HG03439 (cell line): ENCODE measurements at regions not wholly inside any gene's neighbourhood (a gene's known extent, or its start where the extent isn't known, plus 50 kb on each side); places are given as distances from the start of the nearest gene placed in this dataset.
"Not testable (repeated sequence)": the region's sequence is repeated elsewhere in the genome, so short reads cannot be mapped to it uniquely, and the experiment has no call there.

Experiments used
- ATAC-seq: cut with Tn5 transposase; IDR thresholded peaks from one replicate; pipeline ENCODE4 v1.9.1; 2021; ENCODE audit warnings: mild to moderate bottlenecking, moderate library complexity; ENCODE audit not compliant: unreplicated experiment

DNA sequence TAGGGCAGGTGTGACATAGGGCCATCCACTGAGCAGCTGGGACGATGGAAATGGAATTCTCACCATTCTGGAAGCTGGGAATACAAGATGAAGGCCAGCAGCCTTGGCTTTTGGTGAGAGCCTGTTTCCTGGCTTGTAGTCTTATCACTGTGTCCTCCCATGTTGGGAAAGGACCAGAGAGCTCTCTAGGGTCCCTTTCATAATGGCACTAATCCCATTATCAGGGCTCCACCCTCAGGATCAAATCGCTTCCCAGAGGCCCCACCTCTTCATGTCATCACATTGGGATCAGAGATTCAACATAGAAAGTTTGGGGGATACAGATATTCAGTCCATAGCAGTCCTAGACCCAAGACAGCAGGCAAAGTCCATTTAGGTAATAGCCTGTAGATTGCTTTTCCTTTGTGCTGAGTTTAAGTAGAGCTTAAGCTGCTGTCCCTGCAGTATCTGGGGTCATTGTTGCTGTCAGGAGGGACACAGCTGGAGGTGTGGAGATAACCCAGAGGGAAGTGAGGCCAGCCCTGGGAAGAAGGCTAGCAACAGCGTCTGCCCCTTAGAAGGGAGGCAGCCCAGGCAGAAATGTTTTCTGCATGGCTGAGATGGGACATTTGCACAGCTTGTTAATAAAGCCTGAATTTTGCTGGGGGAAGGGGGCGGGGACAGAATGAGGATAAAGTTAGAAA is 136.5 kb upstream of the GPR12 start:
- no peak for ATAC-seq

DNA sequence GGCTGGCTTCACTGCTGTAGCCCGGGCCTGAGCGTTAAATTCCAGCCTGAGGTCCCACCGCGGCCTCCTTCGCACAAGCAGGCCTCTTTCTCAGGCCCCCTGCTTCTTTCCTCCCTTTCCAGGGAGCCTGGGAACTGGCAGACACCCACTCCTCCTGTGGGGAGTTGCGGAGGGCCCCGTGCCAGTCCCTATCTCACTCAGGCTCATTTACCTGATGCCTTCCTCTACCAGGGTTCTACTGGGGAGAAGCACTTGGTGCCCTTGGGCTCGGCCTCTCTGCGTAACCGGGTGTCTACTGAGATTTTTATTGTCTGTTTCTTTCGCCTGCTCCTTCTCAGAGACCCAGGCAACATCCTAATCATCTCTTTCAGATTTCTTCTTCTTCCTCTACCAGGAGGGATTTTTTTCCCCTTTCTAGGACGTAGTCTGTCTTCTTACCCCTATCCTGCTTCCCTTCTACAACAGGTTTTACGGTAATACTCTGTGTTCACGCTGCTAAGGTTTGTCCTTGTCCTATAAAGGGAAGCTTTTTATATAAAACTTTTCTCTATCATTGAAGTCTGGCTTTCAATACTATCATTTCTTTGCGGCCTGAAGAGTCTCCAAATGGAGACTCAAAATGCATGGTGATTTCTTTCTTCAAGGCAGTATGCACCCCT is 135.4 kb upstream of the GPR12 start:
- no peak for ATAC-seq

DNA sequence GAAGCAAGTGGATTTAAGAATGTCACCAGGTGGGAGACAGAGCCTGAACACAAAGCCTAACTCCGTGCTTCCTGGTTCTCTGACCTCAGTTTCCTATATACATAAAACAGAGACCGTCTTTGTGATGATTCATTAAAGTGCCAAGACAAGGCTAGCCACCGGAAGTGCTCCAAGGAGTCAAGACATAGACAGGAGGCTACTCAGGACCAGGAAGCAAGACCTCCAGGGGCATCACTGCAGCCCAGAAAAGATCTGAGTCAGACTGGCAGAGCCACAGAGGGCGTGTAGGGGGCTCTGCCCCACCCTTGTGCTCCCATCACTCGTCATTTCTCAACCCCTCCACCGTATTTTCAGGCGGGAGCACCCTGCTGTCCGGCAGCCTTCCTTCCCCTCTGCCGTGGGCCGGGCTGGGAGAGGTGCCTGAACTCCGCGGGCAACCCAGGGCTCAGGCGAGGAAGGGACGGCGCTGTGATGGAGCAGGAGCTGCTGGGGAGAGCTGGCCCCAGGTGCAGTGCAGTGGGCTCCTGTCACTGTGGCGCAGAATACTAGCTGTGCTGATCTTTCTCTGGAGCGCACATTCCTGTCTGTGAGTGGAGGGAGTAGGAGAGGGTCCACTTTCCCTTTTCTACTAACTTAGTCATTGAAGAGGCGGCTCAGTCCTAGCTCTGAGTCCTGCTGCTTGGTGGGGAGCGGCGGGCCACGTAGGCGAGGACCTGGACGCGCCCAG is 134.7 kb upstream of the GPR12 start:
- ATAC-seq: no peak

DNA sequence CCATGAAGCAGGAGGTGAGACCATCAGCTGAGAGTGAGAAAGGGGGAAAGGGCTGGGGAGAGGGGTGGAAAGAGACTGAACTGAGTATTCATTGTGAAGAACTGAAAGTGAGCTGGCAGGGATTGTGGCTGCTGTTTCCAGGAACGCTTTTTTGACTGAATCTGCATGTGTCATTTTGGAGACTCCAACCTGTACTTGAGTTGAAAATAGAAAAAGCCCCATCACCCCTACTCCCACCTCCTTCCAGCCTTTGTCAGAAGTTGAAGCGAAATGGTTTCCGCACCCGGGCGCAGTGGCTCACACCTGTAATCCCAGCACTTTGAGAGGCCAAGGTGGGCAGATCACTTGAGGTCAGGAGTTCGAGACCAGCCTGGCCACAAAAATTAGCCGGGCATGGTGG is 128.0 kb upstream of the GPR12 start:
- no peak for ATAC-seq

DNA sequence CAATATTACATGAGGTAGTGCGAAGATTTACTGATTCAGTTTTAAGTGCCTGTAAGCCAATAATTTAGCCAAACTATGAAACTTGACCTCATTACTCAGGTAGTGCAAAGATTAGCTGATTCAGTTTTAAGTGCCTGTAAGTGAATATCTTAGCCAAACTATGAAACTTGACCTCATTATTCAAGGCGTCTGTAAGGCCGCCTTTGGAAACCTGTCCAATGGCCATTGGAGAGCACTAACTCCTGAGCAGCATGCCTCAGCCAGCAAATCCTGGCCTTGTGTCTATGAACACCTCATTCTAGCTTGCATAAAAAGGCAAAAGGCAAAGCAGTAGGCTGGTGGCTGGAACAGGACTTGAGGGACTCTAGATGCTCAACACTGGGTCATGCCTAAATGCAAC is 127.0 kb upstream of the GPR12 start:
- no peak for ATAC-seq

DNA sequence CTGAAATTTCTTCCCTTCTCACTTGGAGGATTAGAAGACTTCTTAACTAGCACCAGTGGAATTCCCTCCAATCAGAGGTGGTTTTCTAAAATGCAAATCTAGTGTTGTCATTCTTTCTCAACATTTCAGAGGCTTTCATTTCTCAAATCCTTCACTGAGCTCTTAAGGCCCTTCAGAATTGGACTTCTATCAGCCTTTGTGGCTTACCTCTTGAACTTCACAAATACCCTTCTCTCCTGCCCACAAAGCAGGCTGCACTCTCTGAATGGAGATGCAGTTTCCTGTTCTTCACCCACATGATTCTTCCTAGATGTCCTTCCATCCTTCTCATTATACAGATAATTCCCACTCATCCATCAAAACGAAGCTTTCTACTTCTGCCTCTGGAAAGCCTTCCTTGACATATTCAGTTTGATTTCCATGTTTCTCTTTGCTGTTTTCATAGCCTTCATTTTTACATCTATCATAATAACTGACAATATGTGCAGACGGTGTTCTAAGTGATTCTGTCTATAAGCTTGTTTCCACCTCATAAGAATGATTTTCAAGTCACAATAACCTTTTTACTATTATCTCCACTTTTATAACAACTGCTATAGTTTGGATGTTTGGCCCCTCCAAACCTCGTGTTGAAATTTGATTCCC is 123.1 kb upstream of the GPR12 start:
- no peak for ATAC-seq

DNA sequence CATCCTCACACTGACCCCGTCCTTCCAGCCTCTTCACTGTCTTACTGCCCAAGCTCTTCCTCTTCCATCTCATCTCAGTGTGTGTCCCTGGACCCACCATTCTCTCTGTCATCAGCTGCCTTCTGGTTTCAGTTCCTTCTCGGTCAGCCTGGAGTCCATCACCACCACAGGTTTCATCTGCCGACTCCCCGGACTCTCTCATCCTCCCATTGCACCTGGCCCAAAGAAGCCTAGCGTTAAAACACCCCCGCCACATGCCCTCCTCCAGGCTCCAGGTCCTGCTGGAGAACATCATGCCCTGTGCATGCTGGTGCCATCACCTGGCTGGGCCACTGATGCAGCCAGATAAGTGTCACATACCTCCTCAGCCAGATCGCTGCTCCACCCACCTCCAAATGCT is 122.1 kb upstream of the GPR12 start:
- no peak for ATAC-seq

DNA sequence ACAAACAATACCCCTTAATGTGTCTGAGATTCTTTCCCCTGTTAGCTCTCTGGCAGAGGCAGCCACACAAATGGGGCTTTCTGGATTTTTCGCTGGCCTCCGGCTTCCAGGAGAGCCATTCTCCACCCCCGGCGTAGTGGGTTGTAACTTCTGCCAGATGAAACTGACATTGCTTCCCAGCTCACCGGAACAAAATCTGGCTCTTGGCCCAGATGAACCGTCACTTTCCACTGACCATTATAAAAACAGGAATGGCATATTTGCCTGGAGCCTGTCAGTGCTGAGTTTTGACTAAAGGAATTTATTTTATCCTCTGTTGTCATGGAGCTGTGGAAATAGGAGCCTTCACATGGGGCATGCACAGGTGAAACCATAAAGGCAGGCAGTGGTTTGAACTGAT is 120.6 kb upstream of the GPR12 start:
- no peak for ATAC-seq

DNA sequence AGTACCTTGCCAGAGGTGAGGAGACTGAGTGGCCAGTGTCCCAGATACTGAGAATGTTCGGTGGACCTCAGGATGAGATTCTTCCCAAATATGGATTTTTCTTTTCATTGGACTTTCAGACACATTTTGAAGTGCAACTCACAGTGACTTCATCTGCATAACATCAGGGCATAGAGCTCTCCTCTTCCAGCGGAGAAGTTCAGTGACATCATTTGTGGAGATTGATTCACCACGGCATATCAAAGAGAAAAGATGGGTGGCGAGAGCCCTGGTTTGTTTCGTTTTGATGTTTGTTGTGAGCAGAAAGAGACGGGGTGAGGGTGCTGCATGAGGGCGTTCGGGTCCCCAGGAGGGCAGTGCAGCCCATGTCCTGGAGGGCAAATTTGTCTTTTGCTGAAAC is 120.1 kb upstream of the GPR12 start:
- ATAC-seq: no peak

DNA sequence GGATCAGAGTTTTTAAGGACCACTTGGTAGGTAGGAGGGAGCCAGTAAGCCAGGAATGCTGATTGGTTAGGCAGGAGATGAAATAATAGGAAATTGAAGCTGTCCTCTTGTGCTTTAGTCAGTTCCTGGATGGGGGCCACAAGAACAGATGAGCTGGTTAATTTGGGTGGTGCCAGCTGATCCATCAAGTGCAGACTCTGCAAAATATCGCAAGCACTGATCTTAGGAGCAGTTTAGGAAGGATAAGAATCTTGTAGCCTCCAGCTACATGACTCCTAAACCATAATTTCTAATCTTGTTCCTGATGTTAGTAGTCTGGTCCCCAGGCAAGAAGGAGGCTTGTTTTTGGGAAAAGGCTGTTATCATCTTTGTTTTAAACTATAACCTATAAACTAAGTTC is 117.9 kb upstream of the GPR12 start:
- ATAC-seq: no peak

DNA sequence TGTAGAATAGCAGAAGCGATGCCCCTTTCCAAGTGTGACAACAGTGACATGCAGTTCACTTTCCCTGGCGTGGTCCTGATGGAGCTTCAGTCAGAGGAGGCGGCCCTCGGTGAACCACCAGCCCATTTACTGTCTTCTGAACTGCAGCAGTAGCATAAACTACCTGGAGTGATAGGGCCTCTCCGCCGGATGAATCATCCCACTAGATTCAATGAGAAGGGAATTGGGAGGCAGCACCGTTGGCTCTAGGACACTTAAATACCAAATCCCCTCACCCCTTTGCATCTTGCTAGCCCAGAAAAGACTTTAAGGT is 112.8 kb upstream of the GPR12 start:
- ATAC-seq: no peak

DNA sequence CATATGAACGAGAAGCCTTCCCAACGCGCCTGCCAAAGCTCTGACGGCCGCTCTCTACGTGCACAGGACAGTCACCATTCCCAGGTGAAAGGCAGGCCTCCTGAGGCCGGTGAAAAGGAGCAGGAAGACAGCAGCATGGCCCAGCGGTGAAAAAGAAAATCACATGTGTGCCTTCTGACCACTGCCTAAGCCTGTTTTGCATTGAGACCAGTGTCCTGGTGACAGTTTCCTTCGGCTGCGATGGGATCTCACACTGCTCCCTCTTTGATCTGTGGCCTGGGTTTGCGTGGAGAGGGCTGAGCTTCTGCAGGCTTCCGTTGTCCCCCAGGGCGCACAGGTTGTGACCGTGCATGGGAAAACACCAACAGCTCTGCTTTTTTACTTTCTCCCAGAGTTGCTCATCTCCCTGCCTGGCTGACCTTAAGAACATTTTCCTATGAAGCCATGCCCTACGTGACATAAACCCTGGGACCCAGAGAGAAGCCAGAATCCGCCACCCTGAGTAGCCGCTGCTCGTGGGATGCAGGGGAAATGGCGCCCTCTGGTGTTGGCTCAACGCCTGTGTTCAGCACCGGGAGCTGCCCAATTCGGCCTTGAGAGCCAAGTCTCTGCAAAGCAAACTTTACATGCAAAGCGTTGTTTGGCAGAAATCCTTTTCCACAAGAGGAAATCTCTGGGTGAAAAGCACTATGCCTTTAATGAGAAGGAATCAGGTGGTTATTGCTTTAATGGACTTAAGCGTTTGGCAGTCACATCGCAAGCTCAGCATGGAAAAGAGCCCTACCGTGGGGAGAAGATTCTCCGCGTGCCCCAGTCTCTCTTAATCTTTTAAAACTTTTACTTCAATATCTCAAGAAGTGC is 112.2 kb upstream of the GPR12 start:
- no peak for ATAC-seq

DNA sequence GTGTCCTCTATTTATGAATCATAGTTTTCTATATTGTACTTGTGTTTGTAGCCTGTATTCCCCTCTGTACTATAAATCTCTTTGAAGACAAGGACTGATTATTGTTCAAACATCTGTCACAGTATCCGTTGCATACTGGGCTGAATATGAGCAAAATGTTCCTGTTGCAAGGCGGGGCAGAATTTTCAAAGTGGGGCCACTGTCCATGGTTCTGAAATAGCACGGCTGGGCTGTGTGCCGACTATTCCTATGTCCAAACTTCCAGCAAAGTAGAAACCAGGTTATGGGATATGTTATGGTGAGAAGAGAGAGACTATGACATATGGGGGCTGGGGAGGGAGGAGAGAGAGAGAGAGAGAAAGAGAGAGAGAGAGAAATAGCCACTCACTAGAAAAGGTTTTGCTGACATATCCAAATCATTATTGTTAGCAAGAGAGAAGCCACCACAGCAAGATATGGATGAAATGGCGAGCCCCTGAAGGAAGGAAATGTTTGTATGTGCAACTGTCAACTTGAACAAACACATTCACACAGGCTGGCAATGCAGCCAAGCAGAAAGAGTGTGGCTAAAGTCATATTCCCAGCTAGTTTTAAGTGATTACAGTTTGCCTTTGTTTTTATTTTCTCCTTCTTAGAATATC is 107.0 kb upstream of the GPR12 start:
- no peak for ATAC-seq

DNA sequence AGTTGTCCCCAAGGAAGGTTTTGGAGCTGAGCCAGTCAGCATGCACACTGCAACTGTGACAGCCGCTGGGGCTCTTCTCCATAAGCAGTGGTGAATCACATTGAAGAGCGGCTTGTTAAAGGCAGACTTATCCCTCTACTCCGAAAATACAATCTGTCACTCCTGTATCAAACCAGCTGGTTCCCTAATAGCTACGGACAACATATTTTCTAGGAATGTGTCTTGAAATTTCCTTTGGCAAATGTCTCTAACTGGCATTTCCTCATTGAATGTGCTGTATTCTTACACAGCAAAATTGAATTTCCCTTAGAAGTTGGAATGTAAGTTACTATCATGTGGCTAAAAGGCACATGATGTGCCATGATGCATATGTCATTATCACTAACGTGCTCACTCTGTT is 104.0 kb upstream of the GPR12 start:
- ATAC-seq: no peak

DNA sequence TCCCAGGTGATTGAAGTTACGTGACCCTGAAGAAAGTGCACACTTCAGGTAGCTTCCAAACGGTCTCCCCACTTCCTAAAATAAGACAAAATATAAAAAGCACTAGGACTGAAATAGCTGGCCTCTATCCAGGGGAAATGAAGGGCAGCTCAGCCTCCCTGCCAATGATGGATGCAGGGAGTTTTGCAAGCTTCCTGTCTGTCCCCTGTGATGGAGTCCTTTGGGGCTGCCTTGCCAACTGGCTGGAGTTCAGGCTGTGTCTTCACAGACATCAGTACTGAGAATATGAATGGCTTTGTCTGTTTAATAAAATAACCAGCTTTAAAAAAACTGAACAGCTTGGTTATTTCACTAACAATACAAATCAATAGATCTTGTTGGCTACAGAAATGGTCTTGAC is 101.4 kb upstream of the GPR12 start:
- ATAC-seq: no peak

DNA sequence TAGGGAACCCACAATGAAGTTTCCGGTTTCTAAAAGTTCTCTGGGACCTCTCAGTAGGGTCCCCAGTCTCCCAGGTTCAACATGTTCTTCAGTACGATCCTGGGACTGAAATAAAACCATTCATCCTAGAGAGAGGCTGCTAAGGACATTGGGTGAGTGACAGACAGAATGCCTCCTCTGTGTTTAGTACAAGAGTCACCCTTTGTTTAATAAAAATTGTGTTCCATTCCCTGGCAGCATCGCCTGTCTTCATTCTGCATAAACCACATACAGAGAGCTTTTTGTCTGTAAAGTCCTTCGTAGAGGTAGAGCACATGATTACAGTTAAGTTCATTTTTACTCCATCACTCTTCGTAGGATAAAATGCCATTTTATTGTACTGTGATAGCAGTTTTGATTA is 95.3 kb upstream of the GPR12 start:
- ATAC-seq: no peak

DNA sequence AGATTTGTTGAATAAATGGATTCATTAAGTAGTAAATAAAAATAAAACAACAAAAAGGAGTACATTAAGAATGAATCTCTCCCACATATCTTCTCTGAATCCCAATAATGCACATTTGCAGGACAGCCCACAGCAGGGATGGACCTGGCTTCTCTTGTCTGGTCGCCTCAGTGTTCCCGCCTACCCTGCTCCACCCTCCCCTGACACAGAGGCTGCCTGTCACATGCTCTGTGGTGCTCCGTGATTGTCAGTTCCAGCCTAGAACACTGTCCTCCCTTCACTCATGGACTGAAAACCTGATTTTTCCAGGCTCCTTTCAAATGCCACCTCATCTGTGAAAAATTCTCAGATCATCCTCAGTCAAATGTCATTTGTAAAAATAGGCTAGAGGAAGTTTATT is 94.5 kb upstream of the GPR12 start:
- no peak for ATAC-seq

DNA sequence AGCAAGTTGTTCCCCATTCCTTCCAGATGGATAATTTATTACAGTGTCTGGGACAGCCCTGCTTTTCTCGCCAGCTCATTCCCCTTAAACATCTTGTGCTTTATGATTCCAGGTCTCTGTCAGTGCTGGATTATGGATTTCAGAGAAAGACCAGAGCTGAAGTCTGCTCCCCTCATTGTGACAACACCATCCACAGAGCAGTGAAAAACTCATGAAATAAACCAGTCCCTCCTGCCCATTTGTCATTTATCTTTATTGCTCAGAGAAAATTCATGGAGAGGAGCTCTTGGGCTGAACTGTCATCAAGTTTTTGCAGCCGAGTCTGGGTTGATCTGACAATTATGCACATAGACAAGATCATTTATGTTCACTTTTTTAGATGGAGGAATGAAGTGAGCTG is 92.7 kb upstream of the GPR12 start:
- ATAC-seq: no peak

DNA sequence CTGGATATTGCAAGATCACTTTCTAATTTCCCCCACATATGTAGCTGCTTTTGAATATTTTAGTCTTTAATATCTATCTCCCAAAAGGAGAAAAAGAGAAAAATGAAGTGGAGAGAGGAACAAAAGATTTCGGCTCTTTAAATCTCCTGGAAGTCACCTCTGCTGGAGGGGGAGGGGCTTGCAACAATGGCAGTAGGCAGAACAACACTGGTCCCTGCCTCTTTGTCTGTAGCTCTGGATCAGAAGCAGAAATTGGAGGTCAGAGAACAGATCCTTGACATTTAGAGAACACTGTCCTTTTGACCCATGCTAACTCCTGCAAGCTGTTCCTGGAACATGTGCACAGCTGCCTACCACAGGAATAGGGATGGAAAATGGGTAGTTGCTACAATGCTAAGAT is 86.7 kb upstream of the GPR12 start:
- no peak for ATAC-seq

DNA sequence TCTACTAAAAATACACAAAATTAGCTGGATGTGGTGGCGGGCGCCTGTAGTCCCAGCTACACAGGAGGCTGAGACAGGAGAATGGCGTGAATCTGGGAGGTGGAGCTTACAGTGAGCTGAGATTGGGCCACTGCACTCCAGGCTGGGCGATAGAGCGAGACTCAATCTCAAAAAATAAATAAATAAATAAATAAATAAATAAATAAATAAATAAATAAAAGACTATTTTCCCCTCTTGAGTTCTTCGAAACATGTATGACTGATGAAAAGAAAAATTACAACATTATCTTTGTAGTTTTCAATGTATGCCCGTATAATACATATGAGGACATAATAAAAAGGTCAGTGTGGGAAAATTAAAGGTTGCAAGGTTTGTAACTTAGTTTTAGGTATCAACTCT is 84.5 kb upstream of the GPR12 start:
- ATAC-seq: not testable (repeated sequence)

DNA sequence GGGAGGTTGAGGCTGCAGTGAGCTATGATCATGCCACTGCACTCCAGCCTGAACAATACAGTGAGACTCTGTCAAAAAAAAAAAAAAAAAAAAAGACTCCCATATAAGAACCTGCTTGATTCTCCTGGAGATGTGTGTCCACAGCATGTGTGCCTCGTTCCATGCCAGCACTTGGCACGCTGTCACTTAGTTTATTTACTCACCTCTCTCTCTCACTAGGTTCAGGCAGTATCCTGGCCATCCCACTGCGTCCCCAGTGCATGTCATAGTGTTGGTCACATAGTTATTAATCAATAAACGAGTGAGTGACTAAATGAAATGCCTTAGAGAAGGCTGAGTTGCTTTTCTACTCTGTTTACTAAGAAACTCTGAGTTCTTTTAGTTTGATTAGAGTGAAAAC is 79.1 kb upstream of the GPR12 start:
- no peak for ATAC-seq
